Skin of body (tissue), 1 donor: ENCODE measurements at regions not wholly inside any gene's neighbourhood (a gene's known extent, or its start where the extent isn't known, plus 50 kb on each side); places are given as distances from the start of the nearest gene placed in this dataset.

Source experiments
- DNase-seq: peaks from one replicate; lab custom pipeline; 2025; lab: John Stamatoyannopoulos, UW

- no peak for DNase-seq
These were observed 87.6 kb upstream of the RPS23 start for GRCh38 chr5:82365744-82366228.

- no peak for DNase-seq
These were observed 86.9 kb upstream of the RPS23 start for GRCh38 chr5:82365026-82365425.

GRCh38 chr5:82364497-82364896 lies 86.3 kb upstream of the RPS23 start:
- DNase-seq = peak; percentile 53

- DNase-seq = no peak
These were observed 85.4 kb upstream of the RPS23 start for GRCh38 chr5:82363524-82363923.

- no peak for DNase-seq
These were observed 84.5 kb upstream of the RPS23 start for GRCh38 chr5:82362636-82363035.

- no peak for DNase-seq
These were observed 81.9 kb upstream of the RPS23 start for GRCh38 chr5:82360022-82360421.

- no peak for DNase-seq
These were observed 81.1 kb upstream of the RPS23 start for GRCh38 chr5:82359272-82359671.

GRCh38 chr5:82358457-82358856 lies 80.3 kb upstream of the RPS23 start:
- DNase-seq = no peak

GRCh38 chr5:82356808-82357671 lies 78.9 kb upstream of the RPS23 start:
- DNase-seq = peak; percentile 83

- peak; percentile 72 for DNase-seq
These were observed 77.9 kb upstream of the RPS23 start for GRCh38 chr5:82356021-82356420.

GRCh38 chr5:82355496-82355895 lies 77.3 kb upstream of the RPS23 start:
- DNase-seq = no peak

GRCh38 chr5:82355053-82355452 lies 76.9 kb upstream of the RPS23 start:
- DNase-seq = no peak

GRCh38 chr5:82354543-82354942 lies 76.4 kb upstream of the RPS23 start:
- DNase-seq = no peak

- DNase-seq = no peak
These were observed 75.4 kb upstream of the RPS23 start for GRCh38 chr5:82353522-82353921.

- DNase-seq = no peak
These were observed 74.1 kb upstream of the RPS23 start for GRCh38 chr5:82352146-82352791.

GRCh38 chr5:82351754-82352145 lies 73.6 kb upstream of the RPS23 start:
- DNase-seq = peak; percentile 71

- DNase-seq = no peak
These were observed 73.1 kb upstream of the RPS23 start for GRCh38 chr5:82351297-82351696.

- no peak for DNase-seq
These were observed 71.5 kb upstream of the RPS23 start for GRCh38 chr5:82349652-82350051.

- no peak for DNase-seq
These were observed 70.8 kb upstream of the RPS23 start for GRCh38 chr5:82348784-82349425.

GRCh38 chr5:82347201-82347865 lies 69.2 kb upstream of the RPS23 start:
- DNase-seq = peak; percentile 87

GRCh38 chr5:82346399-82347165 lies 68.4 kb upstream of the RPS23 start:
- no peak for DNase-seq
